NB4 (cell line): ENCODE measurements at regions not wholly inside any gene's neighbourhood (a gene's known extent, or its start where the extent isn't known, plus 50 kb on each side); places are given as distances from the start of the nearest gene placed in this dataset.

ENCODE experiments used
- DNase-seq: peaks from one replicate; pipeline ENCODE4 v3.0.0; 2010; ENCODE audit warnings: low read depth
- H3K4me3 ChIP-seq: one replicate; pipeline ENCODE4 v1.5.1; 2011; ENCODE audit warnings: mild to moderate bottlenecking, low read depth, low read length, moderate library complexity
- CTCF ChIP-seq: IDR thresholded peaks from one replicate; pipeline ENCODE4 v1.5.1; 2012; ENCODE audit warnings: low read depth, low read length
- MAX ChIP-seq: IDR thresholded peaks from 2 replicates; pipeline ENCODE4 v1.6.1; 2011; ENCODE audit warnings: low read depth, low read length
- MYC ChIP-seq: IDR thresholded peaks from 2 replicates; pipeline ENCODE4 v1.6.1; 2011; ENCODE audit warnings: low read depth, low read length
- POLR2A ChIP-seq: IDR thresholded peaks from 2 replicates; pipeline ENCODE4 v1.6.1; 2011; ENCODE audit warnings: mild to moderate bottlenecking; ENCODE audit not compliant: insufficient read length; ENCODE audit errors: extremely low read depth

- TF ChIP-seq MAX: no peak
- DNase-seq: no peak
- no peak overlapping the region for H3K4me3 ChIP-seq
Measured at GRCh38 chr15:95394186-95395067, 936.1 kb upstream of the NR2F2 start.

GRCh38 chr15:95400428-95400827, 930.1 kb upstream of the NR2F2 start:
- no peak for DNase-seq
- TF ChIP-seq POLR2A: no peak
- no peak for TF ChIP-seq MYC
- no peak for TF ChIP-seq CTCF
- no peak for TF ChIP-seq MAX
- no peak overlapping the region for H3K4me3 ChIP-seq

GRCh38 chr15:95401587-95401986, 928.9 kb upstream of the NR2F2 start:
- no peak for DNase-seq
- TF ChIP-seq MYC (no peak), MAX (no peak), CTCF (no peak), POLR2A (no peak)
- no peak overlapping the region for H3K4me3 ChIP-seq

- no peak for DNase-seq
- no peak overlapping the region for H3K4me3 ChIP-seq
- no peak for TF ChIP-seq MAX
Measured at GRCh38 chr15:95405447-95405846, 925.1 kb upstream of the NR2F2 start.

- DNase-seq: no peak
- no peak overlapping the region for H3K4me3 ChIP-seq
- TF ChIP-seq MAX (no peak), CTCF (no peak), POLR2A (no peak), MYC (no peak)
Measured at GRCh38 chr15:95407534-95407933, 923.0 kb upstream of the NR2F2 start.

- H3K4me3 ChIP-seq: no peak overlapping the region
- no peak for DNase-seq
- no peak for TF ChIP-seq MAX
Measured at GRCh38 chr15:95409211-95409610, 921.3 kb upstream of the NR2F2 start.

GRCh38 chr15:95409626-95410310, 920.7 kb upstream of the NR2F2 start:
- peak; percentile 14 for DNase-seq
- H3K4me3 ChIP-seq: no peak overlapping the region
- TF ChIP-seq MYC: no peak
- no peak for TF ChIP-seq POLR2A
- no peak for TF ChIP-seq CTCF
- TF ChIP-seq MAX: no peak
